HG02678 (cell line): ENCODE measurements at regions not wholly inside any gene's neighbourhood (a gene's known extent, or its start where the extent isn't known, plus 50 kb on each side); places are given as distances from the start of the nearest gene placed in this dataset.
"Not testable (repeated sequence)": the region's sequence is repeated elsewhere in the genome, so short reads cannot be mapped to it uniquely, and the experiment has no call there.

Experiments
- ATAC-seq: cut with Tn5 transposase; IDR thresholded peaks from one replicate; pipeline ENCODE4 v1.9.1; 2021; ENCODE audit warnings: mild to moderate bottlenecking, moderate library complexity; ENCODE audit not compliant: unreplicated experiment

DNA sequence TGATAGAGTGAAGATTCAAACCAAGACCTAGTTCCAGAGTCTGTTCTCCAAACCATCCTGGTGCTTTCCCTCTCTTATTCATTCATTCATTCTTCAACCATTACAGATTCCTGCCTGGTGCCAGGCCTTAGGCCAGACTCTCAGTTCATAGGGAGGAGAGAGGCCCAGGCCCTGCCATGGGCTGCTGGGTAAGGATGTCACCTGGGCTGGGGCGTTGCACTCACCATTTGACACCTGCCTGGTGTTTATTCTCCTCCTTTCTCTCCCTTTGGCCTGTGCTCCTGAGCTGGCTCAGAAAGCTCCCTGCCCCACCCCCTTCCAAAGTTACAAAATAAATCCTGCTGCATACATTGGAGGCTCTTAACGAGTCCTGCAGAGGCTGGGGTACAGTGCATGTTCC is 549.8 kb downstream of the MATN1 start:
- no peak for ATAC-seq

- no peak for ATAC-seq
Observed at GRCh38 chr1:30172757-30173156, 550.6 kb downstream of the MATN1 start.

GRCh38 chr1:30172299-30172694 is 551.1 kb downstream of the MATN1 start:
- ATAC-seq, result no peak

DNA sequence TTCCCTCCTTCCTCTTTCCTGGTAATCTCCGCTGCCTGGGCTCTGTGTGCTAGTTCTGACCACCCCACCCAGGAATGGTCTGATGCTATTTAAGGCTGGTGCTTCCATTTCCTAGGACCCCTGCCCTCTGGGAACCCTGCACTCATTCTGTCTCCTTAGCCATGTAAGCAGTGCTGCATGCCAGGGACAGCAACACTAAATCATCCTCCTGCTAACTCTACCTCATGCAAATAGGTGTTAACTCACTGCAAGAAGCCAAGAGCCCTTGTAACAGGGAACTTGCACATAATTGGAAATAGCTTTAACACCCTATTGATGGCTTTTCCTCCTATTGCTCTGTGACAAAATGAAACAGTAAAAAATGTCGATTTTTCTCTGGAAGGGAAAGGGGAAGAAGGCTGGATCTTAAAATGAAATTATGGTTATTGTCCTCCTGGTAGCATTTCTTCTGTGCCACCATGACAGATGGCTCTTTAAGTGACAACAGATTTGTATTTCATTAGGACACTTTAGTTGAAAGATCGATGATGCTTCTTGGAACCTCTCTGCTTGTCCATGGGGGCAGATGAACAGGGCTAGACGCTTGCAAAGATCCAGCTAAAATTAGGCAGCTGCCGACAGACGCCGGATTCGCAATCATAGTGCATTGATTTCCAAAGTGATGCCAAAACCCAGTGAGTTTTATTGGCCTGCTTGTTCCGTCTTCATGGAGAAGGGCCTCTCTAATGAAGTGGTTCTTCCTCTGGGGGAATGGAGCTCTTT is 551.7 kb downstream of the MATN1 start:
- no peak for ATAC-seq

GRCh38 chr1:30169269-30169668 is 554.1 kb downstream of the MATN1 start:
- ATAC-seq, result no peak

DNA sequence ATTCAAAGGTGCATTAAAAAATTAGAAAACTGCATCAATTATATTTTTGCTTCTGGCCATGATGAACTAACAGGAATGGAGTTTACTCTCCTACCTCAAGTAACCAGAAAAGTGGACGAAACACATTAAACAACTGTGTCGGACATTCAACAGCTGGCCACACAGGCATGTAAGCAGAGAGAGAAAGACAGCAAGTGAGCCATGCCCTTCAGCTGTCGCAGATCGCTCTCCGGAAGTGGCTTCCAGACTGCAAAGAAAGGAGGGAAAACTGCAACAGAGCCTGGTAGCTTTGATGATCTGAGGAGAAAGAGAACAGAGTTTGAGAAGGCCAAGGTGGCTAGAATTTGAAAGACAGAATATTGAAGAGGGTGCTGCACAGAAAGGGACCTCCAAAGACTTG is 557.2 kb downstream of the MATN1 start:
- ATAC-seq, result no peak

DNA sequence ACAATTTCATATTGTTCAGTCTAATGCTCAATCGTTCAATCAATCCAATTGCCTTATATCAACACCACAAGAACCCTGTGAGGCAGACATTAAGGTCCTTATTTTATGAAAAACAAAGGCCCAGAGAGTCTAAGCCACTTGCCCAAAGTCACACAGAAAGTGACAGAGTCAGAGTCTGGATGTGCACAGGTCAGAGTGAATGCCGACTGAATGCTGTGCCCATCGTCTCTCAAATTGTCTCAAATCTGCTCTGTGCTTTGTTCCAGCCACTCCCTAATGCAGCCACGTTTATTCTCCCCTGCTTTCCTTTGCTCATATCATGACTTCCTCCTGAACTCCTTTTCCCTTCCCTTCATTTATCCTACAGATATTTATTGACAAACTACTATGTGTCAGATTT is 558.3 kb downstream of the MATN1 start:
- no peak for ATAC-seq

DNA sequence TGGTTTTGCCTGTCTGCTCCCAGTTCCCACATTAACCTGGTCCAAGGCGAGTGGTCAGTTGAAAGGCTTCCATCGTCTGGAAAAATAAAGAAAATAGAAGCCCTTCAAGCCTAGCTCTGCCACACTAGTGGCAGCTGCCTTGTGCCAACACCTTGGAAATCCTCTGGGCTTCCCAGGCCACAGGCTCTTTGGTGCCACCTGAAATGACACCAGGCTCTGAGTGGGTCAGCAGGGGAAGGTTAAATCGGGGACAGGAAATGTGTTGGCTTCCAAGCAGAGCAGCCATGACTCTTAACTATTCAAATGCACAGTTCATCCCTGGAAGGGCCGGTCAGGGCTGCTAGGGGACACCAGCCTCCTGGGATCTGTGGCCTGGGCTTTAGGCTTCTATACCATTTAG is 558.7 kb downstream of the MATN1 start:
- no peak for ATAC-seq

- no peak for ATAC-seq
Observed at GRCh38 chr1:30162565-30162964, 560.8 kb downstream of the MATN1 start.

DNA sequence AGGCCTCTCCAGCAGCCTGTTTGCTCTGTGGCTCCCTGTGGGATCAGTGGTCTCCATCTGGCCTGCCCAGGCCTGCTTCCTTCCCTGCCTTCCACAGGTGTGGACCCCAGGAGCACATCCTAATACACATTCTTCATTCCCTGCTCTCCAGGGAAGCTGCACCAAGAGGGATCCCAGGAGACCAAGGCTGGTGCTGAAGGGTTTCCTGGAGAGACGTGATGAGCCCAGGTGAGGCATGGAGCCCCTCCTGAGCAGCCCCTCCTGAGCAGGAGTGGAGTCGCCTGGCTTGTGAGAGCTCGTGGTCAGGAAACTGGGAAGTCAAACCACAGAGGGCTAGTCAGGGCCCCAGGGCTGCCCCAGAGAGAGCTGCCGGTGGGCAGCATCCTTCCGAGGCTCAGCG is 561.4 kb downstream of the MATN1 start:
- ATAC-seq, result no peak

DNA sequence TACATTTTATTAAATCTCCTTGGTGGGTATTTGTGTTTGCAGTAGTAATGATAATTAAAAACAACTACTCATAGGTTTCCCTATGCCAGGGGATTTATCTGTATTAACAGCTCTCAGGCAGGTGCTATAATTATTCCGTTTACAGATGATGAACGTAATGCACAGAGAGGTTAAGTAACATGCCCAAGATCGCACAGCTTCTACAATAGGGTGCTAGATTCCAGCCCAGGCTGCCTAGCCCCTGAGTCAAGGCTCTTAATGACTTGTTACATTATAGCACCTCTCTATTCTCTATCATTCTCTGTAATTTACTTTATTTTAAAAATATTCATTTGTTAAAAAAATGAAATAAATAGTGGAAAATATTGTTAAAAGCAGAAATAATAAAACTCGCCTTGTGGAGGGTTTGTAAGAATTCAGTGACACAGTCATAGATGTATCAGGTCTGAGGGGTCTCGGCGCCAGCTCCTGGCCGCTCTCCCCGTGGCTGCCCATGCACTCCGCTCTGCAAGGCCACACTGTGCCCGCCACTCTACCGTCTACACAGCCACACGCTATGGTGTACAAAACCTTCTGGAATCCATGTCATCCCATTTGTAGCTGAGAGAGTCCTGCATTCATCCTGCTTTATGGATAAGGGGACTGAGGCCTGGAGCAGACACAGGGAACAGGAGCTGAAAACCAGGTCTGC is 562.2 kb downstream of the MATN1 start:
- ATAC-seq, result no peak

DNA sequence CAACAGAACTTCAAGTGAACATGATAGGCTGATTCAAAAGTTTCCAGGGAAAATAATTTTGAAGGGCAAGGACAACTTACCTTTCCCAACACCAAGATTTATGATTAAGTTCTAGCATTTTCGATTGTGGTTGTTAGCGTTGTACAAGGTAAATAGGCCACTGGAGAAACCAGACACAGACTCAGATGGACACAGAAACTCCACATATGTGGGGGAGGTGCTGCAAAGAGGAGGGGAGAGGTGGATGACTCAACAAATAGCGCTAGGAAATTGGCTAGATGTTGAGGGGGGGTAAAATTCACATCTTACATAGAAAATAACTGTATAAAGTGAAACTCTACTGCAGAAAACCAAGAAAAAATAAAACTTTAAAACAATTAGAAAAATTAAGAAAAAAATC is 564.4 kb downstream of the MATN1 start:
- no peak for ATAC-seq

- not testable (repeated sequence) for ATAC-seq
Observed at GRCh38 chr1:30155698-30156097, 567.7 kb downstream of the MATN1 start.

GRCh38 chr1:30155253-30155652 is 568.1 kb downstream of the MATN1 start:
- not testable (repeated sequence) for ATAC-seq

DNA sequence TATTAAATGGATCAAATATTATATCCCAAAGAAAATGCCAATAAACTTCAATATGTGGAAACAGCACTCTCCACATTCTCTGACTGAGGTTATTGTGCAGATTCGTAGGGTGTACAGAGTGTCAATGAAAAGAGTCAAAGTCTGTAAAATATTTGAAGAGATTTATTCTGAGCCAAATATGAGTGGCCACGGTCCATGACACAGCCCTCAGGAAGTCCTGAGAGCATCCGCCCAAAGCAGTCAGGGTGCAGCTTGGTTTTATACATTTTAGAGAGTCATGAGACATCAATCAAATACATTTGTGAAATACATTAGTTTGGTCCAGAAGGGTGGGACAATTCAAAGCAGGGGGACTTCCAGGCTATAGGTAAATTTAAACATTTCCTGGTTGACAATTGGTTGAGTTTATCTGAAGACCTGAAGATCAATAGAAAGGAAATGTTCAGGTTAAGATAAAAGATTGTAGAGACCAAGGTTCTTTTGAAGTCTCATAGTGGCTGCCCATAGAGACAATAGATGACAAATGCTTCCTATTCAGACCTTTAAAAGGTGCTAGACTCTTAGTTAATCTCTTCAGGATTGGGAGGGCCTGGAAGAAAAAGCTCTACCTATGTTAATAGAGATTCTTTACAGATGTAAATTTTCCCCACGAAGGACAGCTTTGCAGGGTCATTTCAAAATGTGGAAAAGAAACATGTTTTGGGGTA is 569.5 kb downstream of the MATN1 start:
- no peak for ATAC-seq

GRCh38 chr1:30151826-30152225 is 571.6 kb downstream of the MATN1 start:
- no peak for ATAC-seq

- no peak for ATAC-seq
Observed at GRCh38 chr1:30151119-30151518, 572.3 kb downstream of the MATN1 start.

- no peak for ATAC-seq
Observed at GRCh38 chr1:30149226-30149625, 574.2 kb downstream of the MATN1 start.

GRCh38 chr1:30148676-30149075 is 574.7 kb downstream of the MATN1 start:
- ATAC-seq, result no peak

DNA sequence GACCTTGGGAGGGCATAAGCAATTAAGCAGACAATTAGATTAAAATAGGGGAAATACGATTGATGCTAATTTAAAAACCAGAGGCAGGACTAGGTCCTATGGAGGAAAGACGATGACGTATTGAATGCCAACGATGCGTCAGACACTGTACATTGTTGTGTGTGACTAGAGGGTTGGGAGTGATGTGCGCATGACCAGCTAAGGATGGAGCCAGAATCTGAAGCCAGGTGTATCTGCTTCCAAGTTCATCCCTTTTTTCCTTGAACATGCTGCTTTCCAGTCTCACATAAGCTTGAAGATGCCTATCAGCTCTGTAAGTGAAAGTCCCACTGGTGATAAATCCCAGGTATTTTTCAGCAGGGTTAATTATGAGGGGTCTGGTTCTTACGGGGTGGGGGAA is 576.2 kb downstream of the MATN1 start:
- ATAC-seq, result no peak

DNA sequence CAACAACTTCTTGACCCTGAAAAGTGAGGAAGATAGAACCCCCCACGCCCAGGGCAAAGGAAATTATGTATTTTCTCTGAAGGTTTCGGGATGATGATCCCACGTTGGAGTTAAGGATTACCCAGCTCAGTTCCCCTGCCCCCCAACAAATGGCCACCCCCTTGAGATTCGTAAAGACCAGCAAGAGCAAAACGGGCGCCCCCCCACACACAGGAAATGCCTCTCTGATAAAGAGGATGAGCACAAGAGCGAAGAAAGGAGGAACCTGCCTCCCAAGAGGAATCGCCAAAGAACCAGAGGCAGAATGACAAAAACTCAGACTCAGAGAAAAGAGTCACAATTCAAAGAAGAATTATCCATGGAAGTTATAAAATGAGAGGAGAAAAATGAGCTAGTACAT is 576.9 kb downstream of the MATN1 start:
- no peak for ATAC-seq

DNA sequence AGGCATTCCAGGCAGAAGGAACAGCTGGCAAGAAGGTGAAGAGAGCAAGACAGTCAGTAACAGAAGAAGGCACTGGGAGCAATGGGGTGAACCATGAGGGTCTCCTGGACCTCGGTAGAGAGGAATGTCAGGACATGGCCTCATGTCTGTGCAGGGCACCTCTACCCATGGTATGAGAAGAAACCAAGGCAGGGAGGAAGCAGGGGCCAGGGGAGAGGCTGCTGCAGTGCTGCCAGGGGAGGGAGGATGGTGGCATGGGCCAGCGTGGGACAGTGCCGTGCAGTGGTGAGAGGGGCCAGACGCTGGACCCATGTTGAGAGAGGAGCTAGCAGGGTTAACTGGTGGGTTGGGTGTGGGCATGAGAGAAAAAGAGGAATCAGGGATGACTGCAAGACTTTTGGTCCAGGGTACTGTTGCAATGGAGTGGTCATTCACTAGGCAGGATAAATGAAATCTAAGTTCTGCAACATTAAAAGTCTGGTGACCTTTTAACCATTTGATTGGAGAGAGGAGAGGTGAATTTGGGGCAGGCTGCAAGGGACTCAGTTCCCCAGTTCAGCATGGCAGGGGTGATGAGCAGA is 577.6 kb downstream of the MATN1 start:
- ATAC-seq, result no peak
